ENCODE measurements at regions not wholly inside any gene's neighbourhood (a gene's known extent, or its start where the extent isn't known, plus 50 kb on each side); places are given as distances from the start of the nearest gene placed in this dataset.

DNA sequence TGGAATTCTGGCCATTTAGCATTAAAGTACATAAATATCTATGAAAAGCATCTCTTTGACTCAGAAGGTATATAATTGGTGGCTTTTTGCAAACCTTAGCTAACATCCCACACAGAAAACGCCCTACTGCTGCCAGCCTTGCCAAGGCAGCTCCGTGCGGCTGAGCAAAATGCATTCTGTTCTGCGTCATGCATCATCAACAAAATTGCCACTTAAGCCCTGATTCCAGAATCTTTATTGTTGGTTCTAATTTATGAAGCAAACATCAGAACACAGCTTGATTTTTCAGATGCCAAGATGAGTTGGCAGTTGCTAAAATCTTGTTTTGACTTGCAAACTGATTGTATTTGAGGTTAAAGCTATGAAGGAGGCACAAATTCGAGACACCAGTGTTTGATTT, 314.9 kb upstream of the DEPDC1 start:
- DNase-seq, result no peak
- no peak overlapping the region for H3K4me3 ChIP-seq (ENCODE audit: low read depth, low read length)
- H3K9me3 ChIP-seq (ENCODE audit: insufficient read depth, low read depth, low read length), result no peaks in the 10 kb centered on the region
- no peak overlapping the region for H2BK120ac ChIP-seq (ENCODE audit: insufficient read depth, low read length, poor library complexity)
- H4K91ac ChIP-seq (ENCODE audit: low read depth, low read length), result no peak overlapping the region
- H2BK12ac ChIP-seq (ENCODE audit: low read length), result no peak overlapping the region
- H3K79me2 ChIP-seq (ENCODE audit: control insufficient read depth, insufficient read depth, low read length, poor library complexity), result no peaks in the 10 kb centered on the region
- H3K4me2 ChIP-seq (ENCODE audit: low read length), result no peak overlapping the region
- H2BK5ac ChIP-seq (ENCODE audit: low read depth, low read length, poor library complexity), result no peak overlapping the region
- H3K27ac ChIP-seq (ENCODE audit: low read depth, low read length), result no peak overlapping the region
- H3K14ac ChIP-seq (ENCODE audit: low read length), result no peak overlapping the region
- no peak overlapping the region for H2AFZ ChIP-seq (ENCODE audit: insufficient read depth, low read length, poor library complexity)
- no peaks in the 10 kb centered on the region for H3K36me3 ChIP-seq (ENCODE audit: control insufficient read depth in 1 of 2, insufficient read depth in 2 of 2, low read length in 2 of 2)
- no peak overlapping the region for H4K12ac ChIP-seq (ENCODE audit: low read depth, low read length)
- no peak overlapping the region for H3K9ac ChIP-seq (ENCODE audit: low read length)
- H3K4ac ChIP-seq (ENCODE audit: low read depth, low read length), result no peak overlapping the region
- H2AK5ac ChIP-seq (ENCODE audit: low read length), result no peak overlapping the region
- H4K8ac ChIP-seq (ENCODE audit: low read depth, low read length), result no peak overlapping the region
- no CpG with 5 or more reads among the region's 5 CpGs for WGBS (ENCODE audit: extremely low coverage, insufficient coverage, insufficient read length)
- no peak overlapping the region for H3K18ac ChIP-seq (ENCODE audit: low read length)
- no peak overlapping the region for H3K23ac ChIP-seq (ENCODE audit: low read length)
- H3K79me1 ChIP-seq (ENCODE audit: low read length), result no peaks in the 10 kb centered on the region
- peaks cover 2 to 9% of the 10 kb centered on the region in 2 experiments for H3K4me1 ChIP-seq (ENCODE audit: control insufficient read depth in 1 of 2, insufficient read depth in 2 of 2, low read length in 2 of 2)
- H3K27me3 ChIP-seq (ENCODE audit: insufficient read depth, low read length), result no peaks in the 10 kb centered on the region

GRCh38 chr1:68812333-68812732, 315.5 kb upstream of the DEPDC1 start:
- Histone ChIP-seq H3K79me2 (ENCODE audit: control insufficient read depth, insufficient read depth, low read length, poor library complexity) (no peaks in the 10 kb centered on the region), H3K9ac (ENCODE audit: low read length) (no peak overlapping the region), H2AFZ (ENCODE audit: insufficient read depth, low read length, poor library complexity) (no peak overlapping the region), H3K36me3 (ENCODE audit: control insufficient read depth in 1 of 2, insufficient read depth in 2 of 2, low read length in 2 of 2) (no peaks in the 10 kb centered on the region), H3K18ac (ENCODE audit: low read length) (no peak overlapping the region), H3K4me2 (ENCODE audit: low read length) (no peak overlapping the region), H2BK120ac (ENCODE audit: insufficient read depth, low read length, poor library complexity) (no peak overlapping the region), H4K12ac (ENCODE audit: low read depth, low read length) (no peak overlapping the region), H3K14ac (ENCODE audit: low read length) (no peak overlapping the region), H3K27me3 (ENCODE audit: insufficient read depth, low read length) (no peaks in the 10 kb centered on the region), H4K8ac (ENCODE audit: low read depth, low read length) (no peak overlapping the region), H3K79me1 (ENCODE audit: low read length) (no peaks in the 10 kb centered on the region), H3K27ac (ENCODE audit: low read depth, low read length) (no peak overlapping the region), H3K4me1 (ENCODE audit: control insufficient read depth in 1 of 2, insufficient read depth in 2 of 2, low read length in 2 of 2) (peaks cover 2 to 9% of the 10 kb centered on the region in 2 experiments), H2BK5ac (ENCODE audit: low read depth, low read length, poor library complexity) (no peak overlapping the region), H4K91ac (ENCODE audit: low read depth, low read length) (no peak overlapping the region), H3K23ac (ENCODE audit: low read length) (no peak overlapping the region), H2BK12ac (ENCODE audit: low read length) (no peak overlapping the region), H3K9me3 (ENCODE audit: insufficient read depth, low read depth, low read length) (no peaks in the 10 kb centered on the region), H2AK5ac (ENCODE audit: low read length) (no peak overlapping the region), H3K4ac (ENCODE audit: low read depth, low read length) (no peak overlapping the region), H3K4me3 (ENCODE audit: low read depth, low read length) (no peak overlapping the region)
- no peak for DNase-seq
- WGBS (ENCODE audit: extremely low coverage, insufficient coverage, insufficient read length), result no CpG with 5 or more reads among the region's 1 CpG

DNA sequence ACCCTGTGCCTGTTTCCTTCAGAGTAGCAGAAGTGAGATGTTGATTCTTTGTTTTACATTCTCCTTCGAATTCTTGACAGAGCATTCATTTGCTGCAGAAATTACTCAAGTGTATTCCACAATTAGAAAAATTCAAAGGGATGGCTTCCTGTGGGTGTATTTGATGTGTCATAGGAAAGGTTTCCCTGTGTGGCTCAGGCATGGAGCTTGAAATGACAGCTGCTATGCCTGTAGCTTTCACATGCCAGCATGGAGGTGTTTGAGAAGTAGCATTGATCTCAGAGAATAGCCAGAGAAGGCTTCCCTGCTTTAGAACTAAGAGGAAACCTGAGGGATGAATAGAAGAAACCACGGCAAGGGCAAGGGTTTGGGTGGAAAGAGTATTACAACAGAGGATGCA, 317.2 kb upstream of the DEPDC1 start:
- Histone ChIP-seq H2BK5ac (ENCODE audit: low read depth, low read length, poor library complexity) (no peak overlapping the region), H3K23ac (ENCODE audit: low read length) (no peak overlapping the region), H3K27me3 (ENCODE audit: insufficient read depth, low read length) (no peaks in the 10 kb centered on the region), H2BK120ac (ENCODE audit: insufficient read depth, low read length, poor library complexity) (peak overlapping the region; percentile 10), H3K4me1 (ENCODE audit: control insufficient read depth in 1 of 2, insufficient read depth in 2 of 2, low read length in 2 of 2) (peaks cover 2 to 9% of the 10 kb centered on the region in 2 experiments), H4K91ac (ENCODE audit: low read depth, low read length) (peak overlapping the region; percentile 7), H3K9ac (ENCODE audit: low read length) (no peak overlapping the region), H3K27ac (ENCODE audit: low read depth, low read length) (no peak overlapping the region), H4K8ac (ENCODE audit: low read depth, low read length) (no peak overlapping the region), H3K4me3 (ENCODE audit: low read depth, low read length) (no peak overlapping the region), H2BK12ac (ENCODE audit: low read length) (no peak overlapping the region), H2AFZ (ENCODE audit: insufficient read depth, low read length, poor library complexity) (no peak overlapping the region), H3K4me2 (ENCODE audit: low read length) (no peak overlapping the region), H2AK5ac (ENCODE audit: low read length) (no peak overlapping the region), H3K79me1 (ENCODE audit: low read length) (no peaks in the 10 kb centered on the region), H3K36me3 (ENCODE audit: control insufficient read depth in 1 of 2, insufficient read depth in 2 of 2, low read length in 2 of 2) (no peaks in the 10 kb centered on the region), H3K9me3 (ENCODE audit: insufficient read depth, low read depth, low read length) (no peaks in the 10 kb centered on the region), H3K79me2 (ENCODE audit: control insufficient read depth, insufficient read depth, low read length, poor library complexity) (no peaks in the 10 kb centered on the region), H3K14ac (ENCODE audit: low read length) (no peak overlapping the region), H3K18ac (ENCODE audit: low read length) (no peak overlapping the region), H4K12ac (ENCODE audit: low read depth, low read length) (no peak overlapping the region), H3K4ac (ENCODE audit: low read depth, low read length) (no peak overlapping the region)
- no CpG with 5 or more reads among the region's 2 CpGs for WGBS (ENCODE audit: extremely low coverage, insufficient coverage, insufficient read length)
- DNase-seq, result peak; percentile 12 to 58

DNA sequence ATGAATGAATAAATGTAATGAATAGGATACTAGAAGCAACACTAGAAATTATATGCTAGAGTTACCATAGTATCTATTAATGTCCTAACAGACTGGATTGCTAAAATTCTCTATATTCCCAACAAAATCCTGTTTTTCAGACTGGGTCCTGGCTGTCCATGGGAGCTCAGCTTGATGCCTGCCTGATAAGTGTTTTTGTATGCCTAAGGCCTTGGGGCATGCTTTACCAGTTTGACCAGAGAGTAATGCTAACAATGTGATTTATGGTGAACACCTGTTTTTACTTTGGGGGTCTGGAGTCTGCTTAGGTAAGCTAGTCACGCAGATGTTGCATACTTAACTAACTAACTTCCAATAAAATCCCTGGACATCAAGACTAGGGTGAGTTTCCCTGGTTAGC, 318.8 kb upstream of the DEPDC1 start:
- DNase-seq, result no peak
- no peak overlapping the region for H2AFZ ChIP-seq (ENCODE audit: insufficient read depth, low read length, poor library complexity)
- H3K4ac ChIP-seq (ENCODE audit: low read depth, low read length), result no peak overlapping the region
- peak overlapping the region; percentile 2 for H3K4me2 ChIP-seq (ENCODE audit: low read length)
- H2BK120ac ChIP-seq (ENCODE audit: insufficient read depth, low read length, poor library complexity), result no peak overlapping the region
- WGBS (ENCODE audit: extremely low coverage, insufficient coverage, insufficient read length), result no CpG with 5 or more reads among the region's 1 CpG
- H2AK5ac ChIP-seq (ENCODE audit: low read length), result no peak overlapping the region
- H4K12ac ChIP-seq (ENCODE audit: low read depth, low read length), result no peak overlapping the region
- no peaks in the 10 kb centered on the region for H3K27me3 ChIP-seq (ENCODE audit: insufficient read depth, low read length)
- H3K4me1 ChIP-seq (ENCODE audit: control insufficient read depth in 1 of 2, insufficient read depth in 2 of 2, low read length in 2 of 2), result peaks cover 2 to 9% of the 10 kb centered on the region in 2 experiments
- H3K14ac ChIP-seq (ENCODE audit: low read length), result no peak overlapping the region
- H3K4me3 ChIP-seq (ENCODE audit: low read depth, low read length), result no peak overlapping the region
- no peak overlapping the region for H2BK5ac ChIP-seq (ENCODE audit: low read depth, low read length, poor library complexity)
- H3K23ac ChIP-seq (ENCODE audit: low read length), result no peak overlapping the region
- H4K8ac ChIP-seq (ENCODE audit: low read depth, low read length), result no peak overlapping the region
- no peaks in the 10 kb centered on the region for H3K79me2 ChIP-seq (ENCODE audit: control insufficient read depth, insufficient read depth, low read length, poor library complexity)
- no peak overlapping the region for H4K91ac ChIP-seq (ENCODE audit: low read depth, low read length)
- no peaks in the 10 kb centered on the region for H3K9me3 ChIP-seq (ENCODE audit: insufficient read depth, low read depth, low read length)
- no peaks in the 10 kb centered on the region for H3K36me3 ChIP-seq (ENCODE audit: control insufficient read depth in 1 of 2, insufficient read depth in 2 of 2, low read length in 2 of 2)
- H2BK12ac ChIP-seq (ENCODE audit: low read length), result no peak overlapping the region
- no peak overlapping the region for H3K27ac ChIP-seq (ENCODE audit: low read depth, low read length)
- no peak overlapping the region for H3K9ac ChIP-seq (ENCODE audit: low read length)
- H3K79me1 ChIP-seq (ENCODE audit: low read length), result no peaks in the 10 kb centered on the region
- H3K18ac ChIP-seq (ENCODE audit: low read length), result no peak overlapping the region

Measured in trophoblast cell (in vitro differentiated cells and primary cell).